H54 (cell line): ENCODE measurements at regions not wholly inside any gene's neighbourhood (a gene's known extent, or its start where the extent isn't known, plus 50 kb on each side); places are given as distances from the start of the nearest gene placed in this dataset.
A peak's percentile ranks its signal among the peaks of the same experiment; 100 is the strongest.

Experiments
- DNase-seq: peaks from one replicate; pipeline ENCODE4 v3.0.0; 2011; ENCODE audit warnings: low spot score, mixed read lengths; ENCODE audit not compliant: insufficient read length
- FAIRE-seq: peaks from 3 replicates; lab custom pipeline; 2011; peaks lifted over from hg19 to GRCh38; lab: Jason Lieb, UNC
- POLR2A ChIP-seq: IDR thresholded peaks from 2 replicates; pipeline ENCODE4 v1.6.1; 2011; ENCODE audit warnings: low read depth, mild to moderate bottlenecking, low read length

DNA sequence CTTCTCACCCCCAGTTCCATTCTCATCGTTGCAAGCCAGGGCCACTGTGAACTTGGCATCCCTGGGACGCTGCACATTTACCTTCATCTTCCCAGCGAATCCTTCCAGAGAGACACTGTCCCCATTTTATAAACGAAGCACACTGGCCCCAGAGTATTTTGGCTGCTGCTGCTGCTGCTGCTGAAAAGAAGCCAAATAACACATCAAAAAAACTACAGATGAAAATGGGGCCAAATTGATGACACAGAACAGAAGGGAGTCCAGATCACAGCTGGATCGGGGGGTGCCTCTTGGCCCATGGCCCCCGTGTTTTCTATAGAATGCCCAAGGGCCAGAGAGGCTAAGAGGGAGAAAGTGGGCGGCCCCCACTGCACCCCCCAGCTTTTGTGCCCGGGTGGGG, 221.0 kb upstream of the IGF1R start:
- DNase-seq (no peak), FAIRE-seq (no peak)
- TF ChIP-seq POLR2A = no peak

DNA sequence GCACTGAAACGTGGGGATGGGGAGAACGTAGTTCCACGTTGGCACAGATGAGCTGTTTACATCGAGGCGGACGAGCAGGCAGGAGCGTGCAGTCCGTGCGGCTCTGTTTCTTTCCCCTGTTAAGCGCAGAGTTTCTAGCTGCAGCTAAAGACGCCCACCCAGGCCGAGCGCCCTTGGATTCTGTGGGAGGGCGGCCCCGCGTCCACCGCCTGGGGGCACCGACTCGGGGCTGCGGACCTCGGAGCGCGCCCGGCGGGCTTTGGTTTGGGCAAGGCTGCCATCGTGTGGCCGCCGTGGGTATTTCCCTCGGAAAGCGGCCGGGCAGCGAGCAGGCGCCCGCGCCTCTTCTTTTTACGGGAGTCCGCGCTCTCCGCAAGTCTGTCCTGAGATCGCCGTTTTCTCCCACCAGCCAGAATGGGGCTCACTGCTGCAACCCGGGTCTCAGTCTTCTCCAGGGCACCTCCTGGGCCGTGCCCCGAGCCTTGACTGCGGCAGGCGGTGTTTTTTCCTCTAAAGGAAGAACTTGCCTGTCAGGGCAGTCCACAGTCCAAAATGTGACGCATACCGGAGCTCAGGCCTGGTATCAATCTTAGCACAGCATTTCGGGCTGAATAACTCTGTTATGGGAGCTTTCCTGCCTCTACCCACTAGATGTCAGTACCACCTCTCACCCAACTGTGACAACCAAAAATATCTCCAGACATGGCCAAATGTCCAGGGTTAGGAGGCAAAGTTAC, 219.9 kb upstream of the IGF1R start:
- DNase-seq (peak; percentile 64), FAIRE-seq (no peak)
- no peak for TF ChIP-seq POLR2A

DNA sequence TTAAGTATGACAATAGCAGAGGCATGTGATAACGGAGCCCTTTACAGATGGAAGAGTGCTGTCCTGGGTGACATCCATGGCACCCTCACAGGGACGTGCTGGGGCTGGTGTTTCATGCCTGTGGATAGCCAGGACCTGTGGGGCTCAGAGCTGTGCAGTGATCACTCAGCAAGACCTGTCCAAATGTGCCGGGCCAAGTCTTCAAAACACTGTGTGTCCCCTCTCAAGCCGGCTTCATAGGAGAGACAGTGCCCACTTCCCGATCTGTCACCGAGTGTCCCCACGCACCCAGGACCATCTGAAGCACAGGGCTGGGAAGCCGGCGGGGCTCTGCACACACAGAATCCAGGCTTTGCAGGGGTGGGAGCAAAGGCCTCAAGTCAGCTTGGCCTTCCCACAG, 217.2 kb upstream of the IGF1R start:
- FAIRE-seq = no peak
- no peak for DNase-seq
- TF ChIP-seq POLR2A = no peak

DNA sequence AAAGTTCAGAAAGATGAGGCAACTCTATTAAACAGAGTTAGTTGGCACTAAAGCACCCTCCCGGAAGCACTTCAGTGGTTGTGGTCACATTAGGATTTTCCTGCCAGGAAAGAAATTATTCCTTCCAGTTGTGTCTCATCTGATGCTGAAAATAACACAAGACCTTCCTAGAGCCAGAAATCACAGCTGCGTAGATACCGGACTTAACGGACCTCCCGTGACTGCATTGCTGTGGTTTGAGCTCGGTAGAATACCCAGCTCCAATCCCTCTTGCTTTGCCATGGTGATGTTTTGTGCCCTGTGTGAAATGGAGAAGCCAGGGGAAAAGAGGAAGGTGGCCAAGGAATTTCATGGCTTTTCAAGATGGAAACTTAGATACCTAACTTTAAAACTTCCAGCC, 215.0 kb upstream of the IGF1R start:
- FAIRE-seq (no peak), DNase-seq (no peak)
- TF ChIP-seq POLR2A = no peak

DNA sequence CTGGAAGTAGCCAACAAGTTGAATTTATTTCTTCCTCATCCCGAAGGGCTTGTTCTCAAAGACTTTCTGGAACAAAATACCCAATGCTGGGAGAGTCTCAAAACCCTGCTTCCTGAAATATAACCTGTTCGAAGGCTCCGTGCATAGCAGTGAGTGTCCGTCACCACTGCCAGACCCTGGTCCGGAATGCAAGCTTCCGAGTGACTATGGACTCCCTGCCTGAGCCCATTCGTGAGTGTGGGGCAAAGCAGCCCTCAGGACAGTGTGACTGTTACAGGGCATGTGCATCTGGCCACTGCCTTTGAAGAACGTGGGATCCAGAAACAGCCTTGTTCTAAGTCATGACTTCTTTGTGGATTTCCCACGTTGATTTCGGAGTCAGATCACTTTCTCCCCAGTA, 214.5 kb upstream of the IGF1R start:
- TF ChIP-seq POLR2A = no peak

DNA sequence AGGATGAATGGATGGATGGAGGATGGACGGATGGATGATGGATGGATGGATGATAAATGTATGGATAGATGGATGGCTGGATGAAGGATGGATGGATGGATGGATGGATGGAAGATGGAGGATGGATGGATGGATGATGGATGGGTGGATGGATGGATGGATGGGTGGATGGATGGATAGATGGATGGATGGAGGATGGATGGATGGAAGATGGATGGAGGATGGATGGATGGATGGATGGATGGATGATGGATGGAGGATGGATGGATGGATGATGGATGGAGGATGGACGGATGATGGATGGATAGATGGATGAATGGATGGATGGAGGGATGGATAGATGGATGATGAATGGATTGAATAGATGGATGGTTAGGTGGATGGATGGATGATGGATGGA, 210.6 kb upstream of the IGF1R start:
- TF ChIP-seq POLR2A = no peak
- DNase-seq (no peak), FAIRE-seq (no peak)

More for the DNA sequence above, 214.5 kb upstream of the IGF1R start:
- no peak for DNase-seq
- no peak for FAIRE-seq

DNA sequence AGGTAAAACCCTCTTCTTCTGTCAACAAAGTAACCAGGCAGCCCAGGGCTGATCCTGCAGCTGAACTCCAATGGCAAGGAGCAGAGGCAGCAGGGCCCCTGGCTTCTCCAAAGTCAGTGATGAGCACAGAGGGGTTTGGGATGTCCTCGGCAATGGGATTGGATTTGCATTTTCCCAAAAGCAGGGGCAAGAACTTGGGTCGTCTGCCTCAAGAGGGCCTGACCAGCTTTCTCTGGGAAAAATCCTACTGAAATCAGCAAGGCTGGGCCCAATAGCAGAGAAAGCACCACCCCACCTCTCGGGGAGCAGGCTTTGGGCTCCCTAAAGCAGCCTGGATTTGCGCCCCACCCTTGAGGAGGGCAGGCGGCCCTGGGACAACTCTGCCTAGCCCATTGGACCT, 210.0 kb upstream of the IGF1R start:
- no peak for FAIRE-seq
- no peak for TF ChIP-seq POLR2A
- no peak for DNase-seq

DNA sequence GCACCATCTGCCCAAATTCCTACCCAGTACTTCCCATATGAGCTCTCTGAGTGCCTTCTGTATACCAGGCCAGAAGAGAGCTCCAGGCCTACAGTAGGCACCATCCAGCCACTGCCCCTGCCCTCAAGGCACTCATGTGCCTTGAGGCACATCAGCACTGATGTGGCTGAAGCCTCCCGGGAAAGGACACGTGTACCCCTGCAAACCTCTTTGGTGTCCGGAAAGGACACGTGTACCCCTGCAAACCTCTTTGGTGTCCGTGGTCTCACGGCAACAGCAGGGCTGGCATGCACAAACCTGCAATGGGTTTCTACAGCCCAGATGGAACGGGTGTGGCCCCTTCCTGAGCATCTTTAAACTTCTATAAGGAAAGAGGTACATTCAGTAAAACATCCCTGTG, 209.4 kb upstream of the IGF1R start:
- DNase-seq (no peak), FAIRE-seq (no peak)
- TF ChIP-seq POLR2A = no peak

DNA sequence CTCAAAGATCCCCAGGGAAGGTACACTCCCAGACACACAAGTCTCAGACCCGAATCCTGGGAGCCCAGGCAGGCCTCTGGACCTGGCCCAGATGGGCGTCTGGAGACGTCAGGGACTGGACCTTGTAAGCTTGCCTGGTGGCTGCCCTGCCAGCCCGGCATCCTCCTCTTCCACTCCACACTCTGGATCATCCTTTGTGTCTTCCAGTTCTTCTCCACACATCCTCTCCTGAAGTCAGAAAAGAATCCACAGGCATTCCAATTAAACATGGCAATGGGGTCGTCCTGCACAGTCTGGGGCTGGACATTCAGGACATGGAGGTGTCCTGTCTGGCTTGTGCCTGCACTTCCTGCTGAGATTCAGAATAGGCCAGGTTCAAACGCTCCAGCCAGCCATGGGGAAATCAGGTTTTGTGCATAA, 208.8 kb upstream of the IGF1R start:
- DNase-seq = no peak
- FAIRE-seq = no peak
- no peak for TF ChIP-seq POLR2A

DNA sequence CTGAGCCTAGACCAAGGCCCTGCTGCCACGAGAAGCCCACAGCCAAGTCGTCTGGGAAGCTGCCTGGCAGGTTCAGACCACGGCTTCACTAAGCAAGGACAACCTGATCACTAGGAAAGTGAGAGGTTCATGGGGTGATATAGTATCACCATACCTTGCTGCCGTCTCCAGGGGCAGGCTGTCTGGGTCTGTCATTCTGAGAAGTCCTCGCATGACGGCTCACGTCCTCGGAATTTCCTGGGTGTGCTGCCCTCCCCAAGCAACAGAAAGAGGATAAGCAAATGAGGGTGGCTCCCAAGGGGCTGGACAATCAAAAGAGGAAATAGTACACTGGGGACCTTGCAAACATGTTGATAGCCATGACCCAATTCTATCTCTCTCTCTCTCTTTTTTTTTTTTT, 207.4 kb upstream of the IGF1R start:
- no peak for FAIRE-seq
- TF ChIP-seq POLR2A = no peak
- DNase-seq = no peak

DNA sequence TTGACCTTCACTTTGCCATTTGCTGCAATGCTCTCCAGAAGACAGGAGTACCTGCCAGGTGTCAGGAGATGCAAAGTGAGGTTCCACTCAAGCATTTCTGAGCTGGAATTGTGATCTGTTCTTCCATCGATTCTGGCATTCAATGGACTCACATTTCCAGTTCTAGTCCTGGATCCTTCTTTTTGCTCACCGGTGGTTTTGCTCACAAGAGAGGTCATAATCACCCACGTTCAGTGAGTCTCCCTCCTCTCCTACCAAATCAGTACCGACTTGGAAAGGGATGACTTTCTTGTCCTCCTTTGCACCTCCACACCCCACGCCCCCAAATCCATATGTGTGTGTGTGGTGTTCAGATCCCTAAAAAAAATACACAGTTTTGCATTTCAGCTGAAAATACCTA, 206.7 kb upstream of the IGF1R start:
- DNase-seq (no peak), FAIRE-seq (no peak)
- TF ChIP-seq POLR2A = no peak

DNA sequence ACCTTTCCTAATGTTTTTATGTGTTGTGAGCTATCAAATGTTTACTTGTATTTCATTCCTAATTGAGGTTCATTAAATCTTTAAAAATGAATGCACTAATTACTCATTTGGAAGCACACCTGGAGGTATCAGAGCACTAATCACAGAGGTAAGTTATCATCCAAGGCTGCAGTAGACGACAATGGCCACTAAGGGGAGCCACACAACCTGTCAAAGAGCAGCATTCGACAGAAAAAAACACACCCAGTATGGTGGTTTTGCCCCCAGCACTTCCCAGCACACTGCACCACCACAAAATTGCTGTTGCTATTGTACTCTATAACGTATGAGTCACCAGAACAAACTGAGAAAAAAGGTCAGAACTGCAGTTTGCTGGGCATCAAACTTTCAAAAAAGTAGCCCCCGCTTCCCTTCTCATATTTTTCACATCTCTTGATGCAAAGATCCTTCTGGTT, 205.9 kb upstream of the IGF1R start:
- FAIRE-seq = no peak
- TF ChIP-seq POLR2A = no peak
- DNase-seq = peak; percentile 36

DNA sequence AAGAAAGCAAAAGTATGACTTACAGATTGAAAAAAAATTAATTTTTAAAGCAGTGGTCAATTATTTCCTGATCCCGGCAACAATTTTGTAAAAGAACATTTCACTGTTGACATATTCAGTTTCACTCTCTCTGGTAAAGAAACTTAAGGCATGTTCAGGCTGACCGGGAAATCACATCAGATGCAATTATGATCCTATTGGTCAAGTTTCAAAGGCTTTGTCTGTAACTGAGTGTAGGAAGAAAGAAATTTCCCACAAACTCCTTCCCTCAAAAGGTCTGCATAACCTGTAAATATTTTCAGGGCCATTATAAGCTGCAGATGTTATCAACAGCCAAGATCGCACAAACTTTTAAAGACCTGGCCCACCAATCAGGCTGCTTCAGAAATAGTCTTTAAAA, 205.4 kb upstream of the IGF1R start:
- FAIRE-seq = no peak

DNA sequence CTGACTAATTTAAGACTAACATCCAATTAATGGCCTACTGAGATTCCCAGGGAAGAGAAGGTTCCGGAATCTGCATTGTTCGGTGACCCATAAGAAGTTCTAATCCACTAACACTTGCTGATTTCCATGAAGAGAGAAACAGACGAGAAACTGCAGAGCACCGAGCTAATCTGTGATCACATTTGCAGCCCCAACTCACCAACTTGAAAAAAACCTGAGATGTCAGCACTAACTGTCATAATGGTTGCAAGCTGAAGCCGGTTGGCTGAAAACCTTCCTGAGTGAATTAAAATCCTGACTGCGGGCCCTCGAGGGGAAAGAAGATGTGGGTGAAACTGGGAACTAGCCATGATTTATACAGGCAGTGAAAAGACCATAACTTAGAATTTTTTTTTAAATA, 204.8 kb upstream of the IGF1R start:
- no peak for DNase-seq
- FAIRE-seq = no peak
- TF ChIP-seq POLR2A = no peak

More for the DNA sequence above, 205.4 kb upstream of the IGF1R start:
- no peak for TF ChIP-seq POLR2A
- DNase-seq = no peak

DNA sequence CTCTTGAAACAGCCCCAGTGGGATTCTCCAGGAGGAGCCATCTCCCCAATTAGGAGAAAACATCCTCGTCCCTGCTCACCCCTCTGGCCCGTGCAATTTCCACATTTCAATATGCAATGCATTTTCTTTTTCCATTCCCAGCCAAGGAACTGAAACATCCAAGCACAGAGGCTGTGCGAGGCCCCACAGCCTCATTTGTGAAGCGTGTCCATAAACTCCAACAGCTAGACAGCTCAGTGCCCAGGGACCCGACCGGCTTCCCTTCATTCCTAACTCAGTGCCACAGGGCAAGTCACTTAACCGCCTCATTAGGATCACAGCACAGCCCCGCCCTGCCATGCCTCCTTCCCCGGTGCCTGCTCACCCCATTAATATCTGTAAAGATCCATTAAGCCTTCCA, 204.2 kb upstream of the IGF1R start:
- FAIRE-seq = no peak
- no peak for TF ChIP-seq POLR2A
- DNase-seq = no peak
